Fibroblast of lung (primary cell): ENCODE measurements at regions not wholly inside any gene's neighbourhood (a gene's known extent, or its start where the extent isn't known, plus 50 kb on each side); places are given as distances from the start of the nearest gene placed in this dataset.

Source experiments
- DNase-seq, 2 donors: peaks; one replicate each; pipeline versions ENCODE4 v3.0.0 to v3.0.0-alpha.2; 2010; ENCODE audit warnings: low read depth in 2 of 2
- H2AFZ ChIP-seq: 2 replicates; pipeline ENCODE4 v1.5.1; 2012; ENCODE audit warnings: low read length, control low read depth, inconsistent platforms
- H3K27ac ChIP-seq: 2 replicates; pipeline ENCODE4 v1.5.1; 2011; ENCODE audit warnings: low read length, control low read depth; ENCODE audit not compliant: insufficient read depth
- H3K27me3 ChIP-seq: 2 replicates; pipeline ENCODE4 v1.5.1; 2011; ENCODE audit warnings: mild to moderate bottlenecking, low read length; ENCODE audit not compliant: control insufficient read depth, insufficient read depth
- H3K36me3 ChIP-seq: 2 replicates; pipeline ENCODE4 v1.5.1; 2011; ENCODE audit warnings: low read length; ENCODE audit not compliant: control insufficient read depth, insufficient read depth
- H3K4me1 ChIP-seq: 2 replicates; pipeline ENCODE4 v1.5.1; 2011; ENCODE audit warnings: low read length; ENCODE audit not compliant: control insufficient read depth, insufficient read depth; ENCODE audit errors: extremely low read depth
- H3K4me2 ChIP-seq: 2 replicates; pipeline ENCODE4 v1.5.1; 2011; ENCODE audit warnings: low read length, control low read depth; ENCODE audit not compliant: insufficient read depth; ENCODE audit errors: extremely low read depth
- H3K4me3 ChIP-seq, 4 experiments: fragments of 200-600 bp in 1 of 4; sonication (generic) in 1 of 4; replicated peaks in 1 of 4; 2 replicates each; pipeline ENCODE4 v1.5.1; 2011 to 2016; ENCODE audit warnings: low read length in 4 of 4, low read depth in 3 of 4, mild to moderate bottlenecking in 3 of 4, control low read depth in 2 of 4, inconsistent platforms in 1 of 4, mixed read lengths in 1 of 4; ENCODE audit not compliant: insufficient read depth in 1 of 4; ENCODE audit errors: control extremely low read depth in 1 of 4
- H3K79me2 ChIP-seq: 2 replicates; pipeline ENCODE4 v1.5.1; 2012; ENCODE audit warnings: mild to moderate bottlenecking, low read length, inconsistent platforms; ENCODE audit not compliant: control insufficient read depth, insufficient read depth
- H3K9ac ChIP-seq: 2 replicates; pipeline ENCODE4 v1.5.1; 2011; ENCODE audit warnings: mild to moderate bottlenecking, low read length, control low read depth; ENCODE audit not compliant: insufficient read depth
- H3K9me3 ChIP-seq: 2 replicates; pipeline ENCODE4 v1.5.1; 2012; ENCODE audit warnings: low read depth, low read length; ENCODE audit not compliant: control insufficient read depth, insufficient read depth
- H4K20me1 ChIP-seq: 2 replicates; pipeline ENCODE4 v1.5.1; 2011; ENCODE audit warnings: low read length; ENCODE audit not compliant: control insufficient read depth, insufficient read depth; ENCODE audit errors: extremely low read depth
- EZH2 ChIP-seq: IDR thresholded peaks from 2 replicates; pipeline ENCODE4 v1.5.1; 2012; ENCODE audit warnings: low read length, control low read depth, mild to moderate bottlenecking; ENCODE audit errors: missing control alignments
- TF ChIP-seq, protein P1 (sequence below), 2 donors: IDR thresholded peaks in 1 of 2; conservative IDR thresholded peaks in 1 of 2; 1 replicate in 1 of 2; 2 replicates in 1 of 2; pipeline ENCODE4 v1.5.1; 2011 to 2012; ENCODE audit warnings: low read length in 2 of 2, control low read depth in 1 of 2, inconsistent platforms in 1 of 2, low read depth in 1 of 2, mild to moderate bottlenecking in 1 of 2

- no peak overlapping the region for H3K4me2 ChIP-seq
- TF ChIP-seq, protein P1, sequence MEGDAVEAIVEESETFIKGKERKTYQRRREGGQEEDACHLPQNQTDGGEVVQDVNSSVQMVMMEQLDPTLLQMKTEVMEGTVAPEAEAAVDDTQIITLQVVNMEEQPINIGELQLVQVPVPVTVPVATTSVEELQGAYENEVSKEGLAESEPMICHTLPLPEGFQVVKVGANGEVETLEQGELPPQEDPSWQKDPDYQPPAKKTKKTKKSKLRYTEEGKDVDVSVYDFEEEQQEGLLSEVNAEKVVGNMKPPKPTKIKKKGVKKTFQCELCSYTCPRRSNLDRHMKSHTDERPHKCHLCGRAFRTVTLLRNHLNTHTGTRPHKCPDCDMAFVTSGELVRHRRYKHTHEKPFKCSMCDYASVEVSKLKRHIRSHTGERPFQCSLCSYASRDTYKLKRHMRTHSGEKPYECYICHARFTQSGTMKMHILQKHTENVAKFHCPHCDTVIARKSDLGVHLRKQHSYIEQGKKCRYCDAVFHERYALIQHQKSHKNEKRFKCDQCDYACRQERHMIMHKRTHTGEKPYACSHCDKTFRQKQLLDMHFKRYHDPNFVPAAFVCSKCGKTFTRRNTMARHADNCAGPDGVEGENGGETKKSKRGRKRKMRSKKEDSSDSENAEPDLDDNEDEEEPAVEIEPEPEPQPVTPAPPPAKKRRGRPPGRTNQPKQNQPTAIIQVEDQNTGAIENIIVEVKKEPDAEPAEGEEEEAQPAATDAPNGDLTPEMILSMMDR (conservative IDR thresholded peaks at IDR 0.05 in 1 of 2, IDR thresholded peaks at IDR 0.05 in 1 of 2; ENCODE audit: low read depth in 1 of 2, low read length in 2 of 2): no peak
- no peak for TF ChIP-seq EZH2
- no peaks in the 10 kb centered on the region for H4K20me1 ChIP-seq
- H3K9me3 ChIP-seq: no peaks in the 10 kb centered on the region
- DNase-seq: peak; percentile 49 to 68
- no peaks in the 10 kb centered on the region for H3K79me2 ChIP-seq
- H2AFZ ChIP-seq: no peak overlapping the region
- no peaks in the 10 kb centered on the region for H3K27me3 ChIP-seq
- H3K4me1 ChIP-seq: no peaks in the 10 kb centered on the region
- no peak overlapping the region for H3K9ac ChIP-seq
- no peak overlapping the region for H3K27ac ChIP-seq
- no peaks in the 10 kb centered on the region for H3K36me3 ChIP-seq
- H3K4me3 ChIP-seq: no peak overlapping the region
Measured at GRCh38 chr3:117105686-117106085, 396.1 kb downstream of the TUSC7 start.

- H3K9me3 ChIP-seq: no peaks in the 10 kb centered on the region
- no peak overlapping the region for H2AFZ ChIP-seq
- no peaks in the 10 kb centered on the region for H4K20me1 ChIP-seq
- no peaks in the 10 kb centered on the region for H3K79me2 ChIP-seq
- H3K27me3 ChIP-seq: no peaks in the 10 kb centered on the region
- H3K4me2 ChIP-seq: no peak overlapping the region
- TF ChIP-seq EZH2: no peak
- TF ChIP-seq, protein P1 (conservative IDR thresholded peaks at IDR 0.05 in 1 of 2, IDR thresholded peaks at IDR 0.05 in 1 of 2; ENCODE audit: low read depth in 1 of 2, low read length in 2 of 2): no peak
- no peak overlapping the region for H3K27ac ChIP-seq
- DNase-seq: no peak
- H3K4me3 ChIP-seq: no peak overlapping the region
- H3K4me1 ChIP-seq: no peaks in the 10 kb centered on the region
- H3K36me3 ChIP-seq: no peaks in the 10 kb centered on the region
- no peak overlapping the region for H3K9ac ChIP-seq
Measured at GRCh38 chr3:117106396-117106795, 396.8 kb downstream of the TUSC7 start.

- Histone ChIP-seq H3K4me3 (no peak overlapping the region), H4K20me1 (no peaks in the 10 kb centered on the region), H2AFZ (no peak overlapping the region), H3K4me2 (no peak overlapping the region), H3K79me2 (no peaks in the 10 kb centered on the region), H3K9me3 (no peaks in the 10 kb centered on the region), H3K4me1 (no peaks in the 10 kb centered on the region), H3K36me3 (no peaks in the 10 kb centered on the region), H3K9ac (no peak overlapping the region), H3K27me3 (no peaks in the 10 kb centered on the region), H3K27ac (no peak overlapping the region)
- no peak for TF ChIP-seq EZH2
- TF ChIP-seq, protein P1 (conservative IDR thresholded peaks at IDR 0.05 in 1 of 2, IDR thresholded peaks at IDR 0.05 in 1 of 2; ENCODE audit: low read depth in 1 of 2, low read length in 2 of 2): no peak
- no peak for DNase-seq
Measured at GRCh38 chr3:117107946-117108345, 398.4 kb downstream of the TUSC7 start.
